BLaER1 (cell line): ENCODE measurements at regions not wholly inside any gene's neighbourhood (a gene's known extent, or its start where the extent isn't known, plus 50 kb on each side); places are given as distances from the start of the nearest gene placed in this dataset.

Experiments
- H3K27ac ChIP-seq: shearing (Covaris generic); formaldehyde crosslinking; 2 replicates; pipeline ENCODE4 v1.8.1; 2022
- H3K27me3 ChIP-seq: shearing (Covaris generic); formaldehyde crosslinking; 2 replicates; pipeline ENCODE4 v1.8.1; 2022
- H3K36me3 ChIP-seq: shearing (Covaris generic); formaldehyde crosslinking; 2 replicates; pipeline ENCODE4 v1.8.1; 2022
- H3K4me1 ChIP-seq: shearing (Covaris generic); formaldehyde crosslinking; 2 replicates; pipeline ENCODE4 v1.8.1; 2022
- H3K4me2 ChIP-seq: shearing (Covaris generic); formaldehyde crosslinking; 2 replicates; pipeline ENCODE4 v1.8.1; 2022
- H3K4me3 ChIP-seq: shearing (Covaris generic); formaldehyde crosslinking; 2 replicates; pipeline ENCODE4 v1.8.1; 2022
- H3K9ac ChIP-seq: shearing (Covaris generic); formaldehyde crosslinking; 2 replicates; pipeline ENCODE4 v1.8.1; 2022
- H3K9me3 ChIP-seq: shearing (Covaris generic); formaldehyde crosslinking; 2 replicates; pipeline ENCODE4 v1.8.1; 2022
- H4K20me1 ChIP-seq: shearing (Covaris generic); formaldehyde crosslinking; 2 replicates; pipeline ENCODE4 v1.8.1; 2022
- Cebpa-rat ChIP-seq: shearing (Covaris generic); IDR thresholded peaks from 2 replicates; pipeline ENCODE4 v1.8.1; 2022

- Histone ChIP-seq H3K27ac (no peak overlapping the region), H3K9ac (no peak overlapping the region), H3K4me1 (no peaks in the 10 kb centered on the region), H4K20me1 (no peaks in the 10 kb centered on the region), H3K27me3 (no peaks in the 10 kb centered on the region), H3K4me2 (no peak overlapping the region), H3K9me3 (no peaks in the 10 kb centered on the region), H3K4me3 (no peak overlapping the region), H3K36me3 (no peaks in the 10 kb centered on the region)
- no peak for TF ChIP-seq Cebpa-rat
These were observed 549.3 kb upstream of the TENM4 start for GRCh38 chr11:79990141-79990540.

- Histone ChIP-seq H4K20me1 (no peaks in the 10 kb centered on the region), H3K4me2 (no peak overlapping the region), H3K27me3 (no peaks in the 10 kb centered on the region), H3K9ac (no peak overlapping the region), H3K27ac (no peak overlapping the region), H3K4me1 (no peaks in the 10 kb centered on the region), H3K36me3 (no peaks in the 10 kb centered on the region), H3K9me3 (no peaks in the 10 kb centered on the region), H3K4me3 (no peak overlapping the region)
- TF ChIP-seq Cebpa-rat, result no peak
These were observed 541.4 kb upstream of the TENM4 start for GRCh38 chr11:79982185-79982584.

GRCh38 chr11:79980916-79981315, 540.1 kb upstream of the TENM4 start:
- Histone ChIP-seq H3K9ac (no peak overlapping the region), H3K27me3 (no peaks in the 10 kb centered on the region), H3K4me2 (no peak overlapping the region), H4K20me1 (no peaks in the 10 kb centered on the region), H3K27ac (no peak overlapping the region), H3K9me3 (no peaks in the 10 kb centered on the region), H3K4me3 (no peak overlapping the region), H3K36me3 (no peaks in the 10 kb centered on the region), H3K4me1 (no peaks in the 10 kb centered on the region)
- TF ChIP-seq Cebpa-rat, result no peak

- Histone ChIP-seq H3K4me2 (no peak overlapping the region), H3K4me3 (no peak overlapping the region), H3K27me3 (no peaks in the 10 kb centered on the region), H3K4me1 (no peaks in the 10 kb centered on the region), H3K9me3 (no peaks in the 10 kb centered on the region), H3K27ac (no peak overlapping the region), H4K20me1 (no peaks in the 10 kb centered on the region), H3K36me3 (no peaks in the 10 kb centered on the region), H3K9ac (no peak overlapping the region)
- TF ChIP-seq Cebpa-rat, result no peak
These were observed 533.1 kb upstream of the TENM4 start for GRCh38 chr11:79973721-79974617.

GRCh38 chr11:79971255-79971654, 530.4 kb upstream of the TENM4 start:
- Histone ChIP-seq H3K4me1 (no peaks in the 10 kb centered on the region), H3K9ac (no peak overlapping the region), H3K36me3 (no peaks in the 10 kb centered on the region), H3K27ac (no peak overlapping the region), H3K9me3 (no peaks in the 10 kb centered on the region), H3K27me3 (no peaks in the 10 kb centered on the region), H3K4me2 (no peak overlapping the region), H4K20me1 (no peaks in the 10 kb centered on the region), H3K4me3 (no peak overlapping the region)
- TF ChIP-seq Cebpa-rat, result no peak

- H3K27ac ChIP-seq, result no peak overlapping the region
- H3K4me2 ChIP-seq, result no peak overlapping the region
- no peaks in the 10 kb centered on the region for H4K20me1 ChIP-seq
- TF ChIP-seq Cebpa-rat, result no peak
- no peak overlapping the region for H3K9ac ChIP-seq
- H3K27me3 ChIP-seq, result no peaks in the 10 kb centered on the region
- no peaks in the 10 kb centered on the region for H3K36me3 ChIP-seq
- no peaks in the 10 kb centered on the region for H3K9me3 ChIP-seq
- no peaks in the 10 kb centered on the region for H3K4me1 ChIP-seq
- no peak overlapping the region for H3K4me3 ChIP-seq
These were observed 525.8 kb upstream of the TENM4 start for GRCh38 chr11:79966592-79966991.

GRCh38 chr11:79963856-79964645, 523.2 kb upstream of the TENM4 start:
- Histone ChIP-seq H3K36me3 (no peaks in the 10 kb centered on the region), H3K4me1 (no peaks in the 10 kb centered on the region), H3K9me3 (peaks cover 11% of the 10 kb centered on the region), H3K27ac (no peak overlapping the region), H4K20me1 (no peaks in the 10 kb centered on the region), H3K9ac (no peak overlapping the region), H3K4me2 (no peak overlapping the region), H3K27me3 (no peaks in the 10 kb centered on the region), H3K4me3 (no peak overlapping the region)
- no peak for TF ChIP-seq Cebpa-rat

GRCh38 chr11:79960461-79960860, 519.6 kb upstream of the TENM4 start:
- Histone ChIP-seq H3K36me3 (no peaks in the 10 kb centered on the region), H3K9ac (no peak overlapping the region), H3K4me1 (no peaks in the 10 kb centered on the region), H3K4me3 (no peak overlapping the region), H3K4me2 (no peak overlapping the region), H3K27me3 (no peaks in the 10 kb centered on the region), H3K9me3 (peaks cover 18% of the 10 kb centered on the region), H4K20me1 (no peaks in the 10 kb centered on the region), H3K27ac (no peak overlapping the region)
- TF ChIP-seq Cebpa-rat, result no peak

GRCh38 chr11:79959318-79959717, 518.5 kb upstream of the TENM4 start:
- no peak for TF ChIP-seq Cebpa-rat
- H3K9me3 ChIP-seq, result peaks cover 18% of the 10 kb centered on the region
- H3K4me2 ChIP-seq, result no peak overlapping the region
- H3K27me3 ChIP-seq, result no peaks in the 10 kb centered on the region
- H3K36me3 ChIP-seq, result no peaks in the 10 kb centered on the region
- H4K20me1 ChIP-seq, result no peaks in the 10 kb centered on the region
- H3K4me1 ChIP-seq, result no peaks in the 10 kb centered on the region
- no peak overlapping the region for H3K9ac ChIP-seq
- no peak overlapping the region for H3K4me3 ChIP-seq
- no peak overlapping the region for H3K27ac ChIP-seq

GRCh38 chr11:79957702-79958101, 516.9 kb upstream of the TENM4 start:
- Histone ChIP-seq H3K9me3 (peaks cover 18% of the 10 kb centered on the region), H4K20me1 (no peaks in the 10 kb centered on the region), H3K27ac (no peak overlapping the region), H3K4me1 (no peaks in the 10 kb centered on the region), H3K4me3 (no peak overlapping the region), H3K4me2 (no peak overlapping the region), H3K36me3 (no peaks in the 10 kb centered on the region), H3K27me3 (no peaks in the 10 kb centered on the region), H3K9ac (no peak overlapping the region)
- no peak for TF ChIP-seq Cebpa-rat
